Osteoblast (primary cell): ENCODE measurements at regions not wholly inside any gene's neighbourhood (a gene's known extent, or its start where the extent isn't known, plus 50 kb on each side); places are given as distances from the start of the nearest gene placed in this dataset.
"Not testable (repeated sequence)": the region's sequence is repeated elsewhere in the genome, so short reads cannot be mapped to it uniquely, and the experiment has no call there.

Experiments
- DNase-seq: peaks from one replicate; pipeline ENCODE4 v3.0.0; 2011; ENCODE audit warnings: low spot score, mixed read lengths; ENCODE audit not compliant: insufficient read length; ENCODE audit errors: missing footprints
- H2AFZ ChIP-seq: 2 replicates; pipeline ENCODE4 v1.6.0; 2011; ENCODE audit warnings: mild to moderate bottlenecking, low read length
- H3K27ac ChIP-seq: 2 replicates; pipeline ENCODE4 v1.5.1; 2011; ENCODE audit warnings: mild to moderate bottlenecking, low read depth, low read length, moderate library complexity
- H3K27me3 ChIP-seq: 2 replicates; pipeline ENCODE4 v1.6.0; 2012; ENCODE audit warnings: mild to moderate bottlenecking, control low read depth, inconsistent platforms, low read length, moderate library complexity; ENCODE audit not compliant: insufficient read depth
- H3K36me3 ChIP-seq: 2 replicates; pipeline ENCODE4 v1.5.1; 2011; ENCODE audit warnings: mild to moderate bottlenecking, low read length, control low read depth, moderate library complexity; ENCODE audit not compliant: insufficient read depth
- H3K4me1 ChIP-seq: 2 replicates; pipeline ENCODE4 v1.5.1; 2011; ENCODE audit warnings: mild to moderate bottlenecking, low read length, control low read depth, moderate library complexity; ENCODE audit not compliant: insufficient read depth
- H3K4me2 ChIP-seq: 2 replicates; pipeline ENCODE4 v1.6.0; 2011; ENCODE audit warnings: mild to moderate bottlenecking, low read length; ENCODE audit not compliant: insufficient read depth
- H3K4me3 ChIP-seq: fragments of 200-600 bp; sonication (generic); 3 replicates; pipeline ENCODE4 v1.5.1; 2012; ENCODE audit warnings: mild to moderate bottlenecking, low read length, inconsistent platforms; ENCODE audit not compliant: insufficient read depth
- H3K79me2 ChIP-seq: 2 replicates; pipeline ENCODE4 v1.6.0; 2012; ENCODE audit warnings: mild to moderate bottlenecking, low read length, control low read depth, inconsistent platforms; ENCODE audit not compliant: insufficient read depth
- H3K9me3 ChIP-seq: 2 replicates; pipeline ENCODE4 v1.5.1; 2011; ENCODE audit warnings: low read depth, low read length, control low read depth
- H4K20me1 ChIP-seq: 2 replicates; pipeline ENCODE4 v1.6.0; 2012; ENCODE audit warnings: mild to moderate bottlenecking, low read length, control low read depth; ENCODE audit not compliant: insufficient read depth
- CTCF ChIP-seq: IDR thresholded peaks from 2 replicates; pipeline ENCODE4 v1.5.1; 2011; ENCODE audit warnings: mild to moderate bottlenecking, low read depth, low read length, moderate library complexity; ENCODE audit errors: extremely low read depth

- Histone ChIP-seq H3K4me3 (no peak overlapping the region), H3K4me2 (no peak overlapping the region), H3K27me3 (no peaks in the 10 kb centered on the region), H3K4me1 (no peaks in the 10 kb centered on the region), H2AFZ (no peak overlapping the region), H3K9me3 (no peaks in the 10 kb centered on the region), H3K36me3 (no peaks in the 10 kb centered on the region), H3K27ac (no peak overlapping the region), H3K79me2 (no peaks in the 10 kb centered on the region), H4K20me1 (no peaks in the 10 kb centered on the region)
- no peak for DNase-seq
- no peak for TF ChIP-seq CTCF
Measured at GRCh38 chr4:107490116-107490515, 229.9 kb downstream of the PAPSS1 start.

- H4K20me1 ChIP-seq, H3K4me3 ChIP-seq, H3K27me3 ChIP-seq, H3K27ac ChIP-seq, H3K4me1 ChIP-seq, H3K79me2 ChIP-seq, DNase-seq, H3K9me3 ChIP-seq, H2AFZ ChIP-seq, H3K36me3 ChIP-seq, H3K4me2 ChIP-seq: not testable (repeated sequence)
Measured at GRCh38 chr4:107483621-107484020, 236.4 kb downstream of the PAPSS1 start.

GRCh38 chr4:107482546-107482945, 237.5 kb downstream of the PAPSS1 start:
- no peak for DNase-seq
- Histone ChIP-seq H2AFZ (no peak overlapping the region), H3K79me2 (no peaks in the 10 kb centered on the region), H3K4me2 (no peak overlapping the region), H4K20me1 (no peaks in the 10 kb centered on the region), H3K27me3 (no peaks in the 10 kb centered on the region), H3K4me3 (no peak overlapping the region), H3K4me1 (no peaks in the 10 kb centered on the region), H3K27ac (no peak overlapping the region), H3K36me3 (no peaks in the 10 kb centered on the region), H3K9me3 (no peaks in the 10 kb centered on the region)
- no peak for TF ChIP-seq CTCF

- H4K20me1 ChIP-seq: no peaks in the 10 kb centered on the region
- TF ChIP-seq CTCF: no peak
- no peaks in the 10 kb centered on the region for H3K4me1 ChIP-seq
- no peaks in the 10 kb centered on the region for H3K36me3 ChIP-seq
- H3K4me3 ChIP-seq: no peak overlapping the region
- no peaks in the 10 kb centered on the region for H3K79me2 ChIP-seq
- H3K4me2 ChIP-seq: no peak overlapping the region
- no peaks in the 10 kb centered on the region for H3K27me3 ChIP-seq
- DNase-seq: peak; percentile 17
- no peak overlapping the region for H3K27ac ChIP-seq
- no peaks in the 10 kb centered on the region for H3K9me3 ChIP-seq
- no peak overlapping the region for H2AFZ ChIP-seq
Measured at GRCh38 chr4:107478327-107478980, 241.6 kb downstream of the PAPSS1 start.
